Nephron progenitor cell (in vitro differentiated cells): ENCODE measurements at regions not wholly inside any gene's neighbourhood (a gene's known extent, or its start where the extent isn't known, plus 50 kb on each side); places are given as distances from the start of the nearest gene placed in this dataset.
"Not testable (repeated sequence)": the region's sequence is repeated elsewhere in the genome, so short reads cannot be mapped to it uniquely, and the experiment has no call there.

ENCODE experiments used
- DNase-seq: peaks from one replicate; pipeline ENCODE4 v3.0.0; 2021
- H3K27ac Mint-ChIP-seq: 2 replicates; pipeline ENCODE4 v1.8.0; 2021; ENCODE audit warnings: mild to moderate bottlenecking, moderate library complexity, mixed read lengths
- H3K27me3 Mint-ChIP-seq: 2 replicates; pipeline ENCODE4 v1.8.0; 2021; ENCODE audit warnings: mild to moderate bottlenecking, low read depth, mixed read lengths; ENCODE audit not compliant: poor library complexity
- H3K36me3 Mint-ChIP-seq: 2 replicates; pipeline ENCODE4 v1.8.0; 2021; ENCODE audit warnings: low read depth, mixed read lengths
- H3K4me1 Mint-ChIP-seq: 2 replicates; pipeline ENCODE4 v1.8.0; 2021; ENCODE audit warnings: mixed read lengths
- H3K4me3 Mint-ChIP-seq: 2 replicates; pipeline ENCODE4 v1.8.0; 2021; ENCODE audit warnings: mild to moderate bottlenecking, moderate library complexity, mixed read lengths
- H3K9me3 Mint-ChIP-seq: 2 replicates; pipeline ENCODE4 v1.8.0; 2021; ENCODE audit warnings: mild to moderate bottlenecking, moderate library complexity, mixed read lengths
- TF ChIP-seq, protein P1 (sequence below): fragments of 200-600 bp; sonication (generic); IDR thresholded peaks from 2 replicates; pipeline ENCODE4 v1.5.0; 2021; ENCODE audit warnings: antibody characterized with exemption

DNA sequence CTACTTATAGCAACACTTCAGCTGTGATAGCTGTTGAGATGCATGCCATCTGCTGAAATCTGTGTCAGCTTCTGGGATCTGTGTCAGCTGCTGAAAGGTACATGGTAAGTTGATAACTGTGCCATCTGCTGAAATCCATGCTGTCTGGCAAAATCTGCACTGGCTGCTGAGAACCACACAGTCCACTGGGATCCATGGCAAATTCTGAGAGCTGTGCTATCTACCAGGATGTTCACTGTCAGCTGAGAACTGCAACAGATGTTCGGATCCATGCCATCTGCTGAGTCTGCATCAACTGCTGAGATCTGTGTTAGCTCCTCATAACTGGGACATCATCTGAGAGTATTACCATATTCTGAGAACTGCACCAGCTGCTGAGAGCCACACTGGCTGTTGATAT, 430.5 kb upstream of the POU3F4 start:
- Mint-ChIP-seq H3K36me3 (no peaks in the 10 kb centered on the region), H3K4me1 (no peaks in the 10 kb centered on the region), H3K9me3 (peaks cover 34% of the 10 kb centered on the region), H3K27me3 (no peaks in the 10 kb centered on the region), H3K4me3 (no peak overlapping the region), H3K27ac (no peak overlapping the region)
- no peak for DNase-seq
- TF ChIP-seq, protein P1, sequence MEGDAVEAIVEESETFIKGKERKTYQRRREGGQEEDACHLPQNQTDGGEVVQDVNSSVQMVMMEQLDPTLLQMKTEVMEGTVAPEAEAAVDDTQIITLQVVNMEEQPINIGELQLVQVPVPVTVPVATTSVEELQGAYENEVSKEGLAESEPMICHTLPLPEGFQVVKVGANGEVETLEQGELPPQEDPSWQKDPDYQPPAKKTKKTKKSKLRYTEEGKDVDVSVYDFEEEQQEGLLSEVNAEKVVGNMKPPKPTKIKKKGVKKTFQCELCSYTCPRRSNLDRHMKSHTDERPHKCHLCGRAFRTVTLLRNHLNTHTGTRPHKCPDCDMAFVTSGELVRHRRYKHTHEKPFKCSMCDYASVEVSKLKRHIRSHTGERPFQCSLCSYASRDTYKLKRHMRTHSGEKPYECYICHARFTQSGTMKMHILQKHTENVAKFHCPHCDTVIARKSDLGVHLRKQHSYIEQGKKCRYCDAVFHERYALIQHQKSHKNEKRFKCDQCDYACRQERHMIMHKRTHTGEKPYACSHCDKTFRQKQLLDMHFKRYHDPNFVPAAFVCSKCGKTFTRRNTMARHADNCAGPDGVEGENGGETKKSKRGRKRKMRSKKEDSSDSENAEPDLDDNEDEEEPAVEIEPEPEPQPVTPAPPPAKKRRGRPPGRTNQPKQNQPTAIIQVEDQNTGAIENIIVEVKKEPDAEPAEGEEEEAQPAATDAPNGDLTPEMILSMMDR = no peak

DNA sequence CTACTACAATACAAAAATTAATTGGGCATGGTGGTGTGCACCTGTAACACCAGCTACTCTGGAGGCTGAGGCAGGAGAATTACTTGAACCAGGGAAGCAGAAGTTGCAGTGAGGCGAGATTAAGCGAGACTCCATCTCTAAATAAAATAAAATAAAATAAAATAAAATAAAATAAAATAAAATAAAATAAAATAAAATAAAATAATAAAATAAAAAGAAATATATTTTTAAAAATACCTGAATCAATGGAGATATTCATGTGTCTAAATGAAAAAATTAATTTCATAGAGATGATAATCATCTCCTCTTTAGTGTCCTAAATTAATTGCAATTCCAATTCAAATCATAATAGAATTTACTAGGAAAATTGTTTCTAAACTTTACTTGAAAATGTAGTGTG, 406.1 kb upstream of the POU3F4 start:
- peaks cover 24% of the 10 kb centered on the region for H3K9me3 Mint-ChIP-seq
- TF ChIP-seq, protein P1 = no peak
- DNase-seq = no peak
- H3K4me1 Mint-ChIP-seq = no peaks in the 10 kb centered on the region
- no peaks in the 10 kb centered on the region for H3K27me3 Mint-ChIP-seq
- H3K4me3 Mint-ChIP-seq = no peak overlapping the region
- H3K36me3 Mint-ChIP-seq = no peaks in the 10 kb centered on the region
- H3K27ac Mint-ChIP-seq = no peak overlapping the region

GRCh38 chrX:83108278-83108677, 399.8 kb upstream of the POU3F4 start:
- Mint-ChIP-seq H3K4me1 (no peaks in the 10 kb centered on the region), H3K9me3 (peaks cover 9% of the 10 kb centered on the region), H3K27me3 (no peaks in the 10 kb centered on the region), H3K36me3 (no peaks in the 10 kb centered on the region), H3K4me3 (no peak overlapping the region), H3K27ac (no peak overlapping the region)
- DNase-seq = no peak
- TF ChIP-seq, protein P1 = no peak

DNA sequence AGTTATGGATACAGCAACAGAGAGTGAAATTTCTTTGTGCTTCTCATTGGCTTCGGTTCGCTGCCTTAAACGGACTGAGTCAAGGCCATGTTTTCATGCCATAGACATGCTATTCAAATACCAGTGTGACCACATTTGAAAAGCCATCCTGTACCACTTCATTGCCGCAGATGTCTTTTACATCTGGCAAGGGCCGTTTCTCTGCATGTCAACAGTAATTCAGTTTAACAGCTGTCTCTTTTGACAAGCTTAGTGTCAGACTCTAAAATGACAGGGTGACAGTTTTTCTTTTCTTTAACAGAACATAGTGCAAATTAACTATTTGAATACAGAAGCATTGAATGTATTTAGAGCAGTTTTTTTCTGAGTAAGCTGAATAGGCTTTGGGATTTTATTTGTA, 362.2 kb upstream of the POU3F4 start:
- Mint-ChIP-seq H3K4me1 (no peaks in the 10 kb centered on the region), H3K27me3 (no peaks in the 10 kb centered on the region), H3K36me3 (no peaks in the 10 kb centered on the region), H3K4me3 (no peak overlapping the region), H3K9me3 (peaks cover 10% of the 10 kb centered on the region), H3K27ac (no peak overlapping the region)
- TF ChIP-seq, protein P1 = no peak
- DNase-seq = no peak

- Mint-ChIP-seq H3K27ac (no peak overlapping the region), H3K27me3 (no peaks in the 10 kb centered on the region), H3K36me3 (no peaks in the 10 kb centered on the region), H3K9me3 (peaks cover 35% of the 10 kb centered on the region), H3K4me3 (no peak overlapping the region), H3K4me1 (peaks cover 6% of the 10 kb centered on the region)
- no peak for DNase-seq
- TF ChIP-seq, protein P1 = no peak
Measured at GRCh38 chrX:83160096-83160495, 348.0 kb upstream of the POU3F4 start.

DNA sequence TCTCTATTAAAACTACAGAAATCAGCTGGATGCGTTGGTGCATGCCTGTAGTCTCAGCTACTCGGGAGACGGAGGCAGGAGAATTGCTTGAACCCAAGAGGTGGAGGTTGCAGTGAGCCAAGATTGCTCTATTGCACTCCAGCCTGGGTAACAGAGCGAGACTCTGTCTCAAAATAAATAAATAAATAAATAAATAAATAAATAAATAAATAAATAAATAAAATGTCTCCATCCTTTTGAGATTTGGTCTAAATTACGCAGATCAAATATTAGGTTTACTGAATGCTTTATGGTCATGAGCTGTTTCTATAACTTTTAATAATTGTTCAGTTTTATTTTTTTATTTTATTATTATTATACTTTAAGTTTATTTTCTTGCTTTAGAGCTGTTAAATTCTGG, 344.0 kb upstream of the POU3F4 start:
- H3K9me3 Mint-ChIP-seq = peaks cover 26% of the 10 kb centered on the region
- not testable (repeated sequence) for H3K36me3 Mint-ChIP-seq, H3K27me3 Mint-ChIP-seq, H3K4me3 Mint-ChIP-seq, H3K4me1 Mint-ChIP-seq, DNase-seq, H3K27ac Mint-ChIP-seq
